Sciatic nerve (tissue), 2 donors: ENCODE measurements at regions not wholly inside any gene's neighbourhood (a gene's known extent, or its start where the extent isn't known, plus 50 kb on each side); places are given as distances from the start of the nearest gene placed in this dataset.

Source experiments
- ATAC-seq: fragments of 200-7000 bp; cut with Tn5 transposase; one replicate; pipeline ENCODE4 v1.9.1; 2020; ENCODE audit warnings: mild to moderate bottlenecking, moderate library complexity
- DNase-seq: peaks from one replicate; pipeline ENCODE4 v3.0.0-alpha.2; 2020; ENCODE audit warnings: low spot score
- intact Hi-C: fragments of 100-400 bp; cut with DNase I; formaldehyde crosslinking; loops from one replicate; pipeline ENCODE4 v1.14.2; 2022
- donor health status: DM: no; HTN: no; CAD: no.
- donor health status: DM: no; HTN: no; CAD: no.

DNA sequence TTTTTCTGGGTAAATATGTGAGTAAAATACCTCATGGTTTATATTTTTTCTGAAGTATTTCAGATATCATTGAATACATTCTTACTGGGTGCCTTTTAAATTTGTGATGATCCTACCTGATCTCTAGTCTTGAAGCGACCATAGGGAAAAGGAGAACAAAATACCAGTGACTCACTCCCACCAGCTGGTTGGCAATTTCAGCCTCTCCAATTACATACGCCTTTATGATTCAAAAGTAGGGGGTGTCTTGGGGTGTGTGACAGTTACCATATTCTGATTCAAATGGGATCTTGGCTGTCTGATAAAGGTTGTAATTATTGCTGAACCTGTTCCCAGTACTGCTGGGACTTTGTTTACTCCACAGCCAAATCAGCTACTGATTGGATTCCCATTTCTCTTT is 175.9 kb upstream of the NXPH2 start:
- no peak for ATAC-seq
- DNase-seq = no peak
- intact Hi-C loops = no loop called here

DNA sequence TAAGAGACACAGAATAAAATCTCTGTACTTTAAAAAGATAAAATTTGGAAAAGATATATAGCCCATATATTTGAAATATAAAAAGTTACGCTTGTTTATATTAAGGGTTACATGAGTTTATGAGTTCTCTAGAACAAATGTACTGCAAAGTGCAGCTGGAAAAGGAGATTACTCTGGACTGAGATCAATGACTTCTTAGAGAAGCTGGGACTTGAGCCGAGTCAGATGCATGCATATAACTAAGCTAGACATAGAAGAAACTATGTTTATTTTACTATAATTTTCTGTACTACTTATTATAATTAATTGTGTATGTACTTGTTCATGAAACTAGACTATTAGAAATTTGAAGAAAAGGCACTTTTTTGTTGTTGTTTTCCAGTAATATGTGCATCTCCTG is 170.3 kb upstream of the NXPH2 start:
- ATAC-seq = no peak
- intact Hi-C loops = no loop called here
- no peak for DNase-seq

DNA sequence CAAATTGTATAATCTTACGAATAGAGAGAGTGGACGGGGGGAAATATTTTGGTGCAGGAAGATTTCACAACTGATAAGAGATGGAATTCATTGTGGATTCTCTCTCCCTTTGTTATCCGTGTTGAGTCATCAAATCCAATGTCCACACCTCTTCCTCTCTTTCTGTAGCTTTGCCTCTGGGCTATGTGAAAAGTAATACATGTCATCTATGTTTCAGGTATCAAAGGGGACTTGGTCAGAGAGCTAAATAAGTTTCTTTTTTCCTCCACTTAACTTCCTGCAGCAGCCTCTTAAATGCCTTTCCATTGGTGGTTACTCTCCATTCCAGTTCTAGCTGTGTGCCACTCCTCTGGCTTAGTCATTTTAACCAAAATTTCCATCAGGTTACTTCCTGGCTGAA is 169.3 kb upstream of the NXPH2 start:
- intact Hi-C loops = no loop called here
- DNase-seq (no peak), ATAC-seq (no peak)

DNA sequence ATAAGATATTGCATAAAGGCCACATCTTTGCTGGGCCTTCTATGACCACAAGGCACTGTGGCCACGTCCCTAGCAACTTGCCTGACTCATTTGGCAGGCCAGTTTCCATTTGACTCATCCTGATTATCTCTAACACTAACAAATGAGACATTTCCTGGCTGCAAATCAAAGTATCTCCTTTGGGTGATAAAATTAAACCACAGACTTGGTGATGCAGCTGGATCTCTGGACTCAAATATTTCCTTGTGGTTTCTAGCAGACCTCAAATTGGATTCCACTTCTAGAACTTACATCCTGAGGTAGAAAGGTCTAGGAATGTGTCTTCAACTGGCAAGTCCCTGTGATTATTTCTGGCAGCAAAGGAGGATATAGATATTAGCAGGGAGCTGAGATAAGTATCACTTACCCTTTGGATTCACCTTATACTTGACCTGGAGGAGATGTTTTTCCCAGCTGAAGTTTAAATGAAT is 167.9 kb upstream of the NXPH2 start:
- ATAC-seq = peak; percentile 98
- intact Hi-C loops = no loop called here

DNA sequence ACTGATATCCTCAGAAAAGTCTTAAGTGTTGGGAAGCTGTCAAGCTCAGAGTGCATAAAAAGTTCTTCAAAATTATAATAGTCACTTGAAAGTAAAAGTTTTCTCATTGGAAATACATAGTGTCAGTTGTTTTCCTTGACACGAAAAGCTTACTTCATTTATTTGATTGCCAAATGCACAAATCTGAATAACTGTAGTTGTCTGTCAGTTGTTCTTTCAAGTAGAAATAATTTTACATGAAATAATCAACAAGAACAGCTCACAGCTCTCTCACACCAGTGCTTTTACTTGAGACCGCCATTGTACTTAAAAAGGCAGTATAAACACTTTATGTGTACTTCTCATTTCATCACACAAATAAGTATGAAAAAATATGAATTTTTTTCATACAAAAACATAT is 163.3 kb upstream of the NXPH2 start:
- ATAC-seq (no peak), DNase-seq (no peak)
- intact Hi-C loops = no loop called here

More for the DNA sequence above, 167.9 kb upstream of the NXPH2 start:
- DNase-seq = no peak

DNA sequence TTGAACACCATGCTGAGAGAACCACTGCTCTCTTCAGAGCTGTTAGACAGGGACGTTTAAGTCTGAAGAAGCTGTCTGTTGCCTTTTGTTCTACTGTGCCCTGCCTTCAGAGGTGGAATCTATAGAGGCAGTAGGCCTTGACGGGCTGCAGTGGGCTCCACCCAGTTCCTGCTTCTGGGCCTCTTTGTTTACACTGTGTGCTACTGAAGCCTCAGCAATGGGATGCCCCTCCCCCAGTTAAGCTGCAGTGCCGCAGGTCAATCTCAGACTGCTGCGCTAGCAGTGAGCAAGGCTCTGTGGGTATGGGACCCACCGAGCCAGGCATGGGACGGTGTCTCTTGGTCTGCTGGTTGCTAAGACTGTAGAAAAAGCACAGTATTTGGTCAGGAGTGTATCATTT is 162.3 kb upstream of the NXPH2 start:
- DNase-seq (no peak), ATAC-seq (no peak)
- intact Hi-C loops = no loop called here

DNA sequence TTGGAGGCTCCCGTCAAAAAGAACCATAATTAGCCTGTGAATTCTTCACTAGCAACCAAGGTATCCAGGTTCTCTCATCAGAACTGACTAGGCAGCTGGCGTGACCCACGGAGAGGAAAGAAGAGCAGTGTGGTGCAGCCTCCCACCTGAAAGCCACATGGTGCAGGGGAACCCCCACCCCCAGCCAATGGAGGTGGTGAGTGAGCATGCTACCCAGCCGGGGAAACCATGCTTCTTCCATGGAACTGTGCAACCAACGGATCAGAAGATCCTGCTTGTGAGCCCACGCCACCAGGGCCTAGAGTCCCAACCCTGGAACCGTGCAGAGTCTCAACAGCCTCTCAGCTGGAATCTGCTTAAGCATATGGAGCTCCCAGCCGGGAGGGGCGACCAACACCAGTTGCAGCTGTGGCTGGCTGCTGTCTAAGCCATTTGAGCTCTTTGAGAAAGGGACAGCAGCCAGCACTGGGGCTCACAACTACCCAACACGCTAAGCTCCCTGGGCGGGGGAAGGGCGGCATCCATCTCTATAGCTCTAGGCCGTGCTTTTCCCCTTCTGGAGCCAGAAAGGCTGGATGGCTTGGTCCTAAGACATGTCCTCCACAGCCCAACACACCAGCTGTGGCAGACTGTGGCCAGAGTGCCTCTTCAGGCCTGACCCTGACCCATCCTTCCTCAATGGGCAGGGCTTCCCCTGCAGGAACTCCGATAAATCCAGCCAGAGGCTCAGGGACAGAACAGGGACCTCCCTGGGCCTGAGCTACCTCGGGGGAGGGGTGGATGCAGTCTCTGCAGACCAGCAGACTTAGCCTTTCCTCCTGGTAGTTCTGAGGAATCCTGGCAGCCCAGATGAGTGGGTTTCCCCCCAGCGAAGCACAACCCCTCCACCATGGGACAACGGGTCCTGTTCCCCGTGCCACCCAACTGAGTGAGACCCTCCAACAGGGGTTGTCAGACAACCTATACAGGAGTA is 151.4 kb upstream of the NXPH2 start:
- ATAC-seq (no peak), DNase-seq (no peak)
- intact Hi-C loops = no loop called here

DNA sequence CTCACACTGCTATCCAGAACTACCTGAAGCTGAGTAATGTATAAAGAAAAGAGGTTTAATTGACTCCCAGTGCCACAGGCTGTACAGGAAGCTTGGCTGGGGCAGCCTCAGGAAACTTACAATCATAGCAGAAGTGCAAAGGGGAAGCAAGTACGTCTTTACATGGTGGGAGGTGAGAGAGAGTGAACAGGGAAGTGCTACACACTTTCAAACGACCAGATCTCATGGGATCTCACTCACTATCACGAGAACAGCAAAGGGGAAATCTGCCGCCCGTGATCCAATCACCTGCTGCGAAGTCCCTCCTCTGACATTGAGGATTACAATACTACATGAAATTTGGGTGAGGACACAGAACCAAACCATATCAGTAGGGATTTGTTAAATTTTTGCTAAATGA is 150.4 kb upstream of the NXPH2 start:
- DNase-seq (no peak), ATAC-seq (no peak)
- intact Hi-C loops = no loop called here

DNA sequence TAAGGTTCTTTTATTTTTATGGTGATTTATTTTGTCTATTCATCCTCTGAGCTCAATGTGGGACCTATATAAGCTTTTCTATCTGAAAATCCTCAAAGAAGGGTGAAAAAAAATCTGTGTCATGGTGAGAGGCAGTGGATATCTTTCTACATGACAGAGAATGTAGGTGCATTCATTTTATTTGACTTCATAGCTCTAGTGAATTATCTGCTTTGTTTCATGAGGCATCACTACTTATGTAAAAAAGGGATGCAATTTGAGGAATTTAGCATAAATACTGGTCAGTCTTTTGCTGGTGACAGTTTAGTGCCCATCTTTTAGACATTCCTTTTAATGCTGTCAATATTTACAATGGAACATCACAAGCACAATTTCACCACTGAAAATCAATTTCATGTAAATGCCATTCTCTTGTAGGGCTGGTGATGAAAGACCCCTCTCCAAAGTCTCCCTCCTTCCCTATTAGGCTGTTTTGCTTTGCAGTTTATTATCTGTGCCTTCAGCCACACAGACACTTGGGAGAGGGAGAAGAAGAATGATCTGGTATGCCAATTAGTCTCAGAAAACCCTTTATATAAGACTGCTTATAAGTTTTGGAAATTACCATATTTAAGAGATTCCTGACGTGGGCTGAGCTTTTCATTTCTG is 148.3 kb upstream of the NXPH2 start:
- intact Hi-C loops = no loop called here
- DNase-seq (no peak), ATAC-seq (no peak)

DNA sequence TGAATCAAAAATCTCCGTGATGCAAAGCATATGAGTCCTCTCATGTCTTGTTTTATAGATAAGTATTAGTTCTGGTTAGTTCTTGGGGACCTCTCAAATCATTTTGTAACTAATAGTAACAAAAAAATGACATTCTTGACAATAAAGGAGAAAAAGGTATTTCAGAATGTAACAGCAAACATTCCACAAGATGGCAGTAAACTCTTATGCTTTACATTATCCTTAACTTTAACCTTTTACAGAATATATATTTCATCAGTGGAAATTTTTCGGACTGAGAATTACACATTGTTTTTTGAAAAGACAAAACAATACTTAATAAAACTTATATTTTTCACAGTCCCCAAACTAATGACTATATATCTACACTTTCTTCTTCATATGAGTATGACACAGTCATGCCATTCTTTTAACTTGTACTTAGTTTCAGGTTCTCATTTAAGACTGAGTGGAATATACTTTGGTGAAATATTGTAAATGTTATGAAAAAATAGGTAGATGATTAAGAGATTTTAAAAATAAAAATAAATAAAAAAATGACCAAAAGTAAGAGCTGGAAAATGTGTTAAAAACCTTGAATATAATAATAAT is 142.9 kb upstream of the NXPH2 start:
- DNase-seq (no peak), ATAC-seq (no peak)
- intact Hi-C loops = no loop called here

DNA sequence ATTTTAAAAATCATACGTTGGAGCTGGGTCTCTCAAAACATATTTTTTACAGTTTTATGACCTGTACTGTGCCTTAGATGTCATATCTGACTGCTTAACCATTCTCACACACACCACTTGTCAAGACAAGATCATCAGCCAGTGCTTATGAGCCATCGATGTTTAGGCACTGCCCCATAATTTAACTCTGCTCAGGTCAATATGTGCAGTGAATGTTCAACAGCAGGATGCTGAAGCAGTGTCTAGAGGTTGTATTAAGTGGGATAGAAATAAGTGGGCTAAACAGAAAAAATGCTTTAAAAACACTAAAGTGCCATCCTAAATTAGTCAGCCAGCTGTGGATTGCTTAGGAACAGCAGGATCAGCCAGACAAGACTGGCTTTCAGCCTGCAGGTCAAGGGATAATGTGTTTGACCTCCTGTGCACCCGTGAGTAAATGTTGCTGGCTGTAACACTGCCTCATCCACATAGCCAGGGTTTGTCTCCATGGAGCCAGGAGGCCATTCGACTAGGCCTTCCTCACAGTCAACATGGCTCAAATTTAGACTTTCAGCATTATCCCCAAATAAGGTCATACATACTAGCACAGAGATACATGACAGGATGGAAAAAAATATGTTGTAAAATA is 139.0 kb upstream of the NXPH2 start:
- DNase-seq (no peak), ATAC-seq (peak; percentile 48)
- intact Hi-C loops = no loop called here

DNA sequence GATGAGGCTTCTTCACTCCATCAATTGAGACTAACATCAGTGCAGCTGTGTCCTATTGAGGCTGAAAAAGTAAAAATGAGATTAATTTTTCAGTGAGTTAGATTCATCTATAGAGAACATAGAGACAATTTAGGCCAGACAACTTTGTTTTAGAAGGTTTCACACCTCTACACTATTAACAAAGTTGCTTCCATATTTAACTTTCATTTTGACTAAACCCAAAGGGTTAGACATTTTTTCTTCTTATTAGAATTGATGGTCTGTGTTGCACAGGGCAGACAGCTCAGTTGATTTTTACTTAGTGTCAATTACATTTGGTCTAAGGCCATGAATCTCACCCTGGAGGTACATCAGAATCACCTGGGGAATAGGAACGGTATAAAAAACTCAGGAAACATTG is 130.2 kb upstream of the NXPH2 start:
- intact Hi-C loops = no loop called here
- ATAC-seq (no peak), DNase-seq (no peak)

DNA sequence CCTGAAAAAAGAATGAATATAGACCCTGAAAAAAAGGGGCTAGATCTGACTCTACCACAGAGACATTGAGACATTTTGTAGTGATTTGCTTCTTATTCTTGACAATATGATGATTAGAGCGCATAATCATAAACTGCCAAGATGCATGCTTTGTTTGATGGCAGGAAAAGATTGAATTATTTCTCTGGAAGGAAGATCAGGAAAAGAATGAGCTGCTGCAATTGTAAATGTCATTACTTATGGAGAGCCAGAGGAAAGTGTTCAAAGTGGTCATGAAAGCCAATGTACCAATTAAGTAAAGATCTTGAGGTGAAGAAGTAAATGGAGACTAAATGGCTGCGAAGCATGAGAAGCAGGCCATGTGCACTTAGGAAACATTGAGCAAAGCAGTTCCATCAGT is 126.4 kb upstream of the NXPH2 start:
- no peak for DNase-seq
- ATAC-seq = no peak
- intact Hi-C loops = no loop called here

DNA sequence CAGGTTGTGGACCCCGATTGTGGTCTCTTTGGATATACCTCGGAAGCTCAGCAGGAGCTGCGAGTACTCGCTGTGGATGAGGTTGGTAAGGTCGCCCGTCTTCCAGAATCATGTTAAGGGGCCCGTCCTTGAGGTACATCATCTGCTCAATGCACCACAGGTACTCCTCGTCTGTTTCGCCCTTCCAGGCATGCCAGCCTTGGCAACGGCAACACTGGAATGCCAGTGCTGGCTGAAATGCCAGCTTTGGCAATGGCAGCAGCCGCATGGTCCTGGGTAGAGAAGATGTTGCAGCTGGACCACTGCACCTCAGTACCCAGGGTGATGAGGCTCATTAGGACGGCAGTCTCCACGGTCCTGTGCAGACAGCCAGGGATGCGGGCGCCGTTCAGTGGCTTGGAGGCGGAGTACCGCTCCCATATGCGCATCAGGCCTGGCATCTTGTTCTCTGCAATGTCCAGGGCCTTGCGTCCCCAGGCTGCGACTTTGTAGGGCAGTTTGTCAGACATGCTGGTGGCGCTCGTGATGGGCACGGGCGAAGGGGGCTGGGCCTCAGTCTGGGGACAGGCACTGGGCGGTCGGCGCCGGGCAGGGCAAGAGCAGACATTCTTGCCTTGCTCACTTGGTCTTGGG is 122.2 kb upstream of the NXPH2 start:
- intact Hi-C loops = no loop called here
- ATAC-seq (no peak), DNase-seq (no peak)

DNA sequence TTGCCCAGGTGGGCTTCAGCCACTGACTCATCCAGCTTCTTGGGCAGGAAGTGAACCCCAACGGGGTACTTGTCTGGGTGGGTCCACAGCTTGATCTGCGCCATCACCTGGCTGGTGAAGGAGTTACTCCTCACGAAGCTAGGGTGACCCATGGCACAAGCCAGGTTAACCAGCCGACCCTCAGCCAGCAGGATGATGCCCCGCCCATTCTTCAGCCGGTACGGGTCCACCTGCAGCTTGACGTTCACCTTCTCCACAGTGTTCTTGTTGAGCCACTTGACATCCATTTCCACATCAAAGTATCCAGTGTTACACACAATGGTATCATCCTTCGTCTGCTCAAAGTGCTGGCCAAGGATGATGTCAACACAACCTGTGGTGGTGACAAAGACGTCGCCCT is 121.3 kb upstream of the NXPH2 start:
- DNase-seq (no peak), ATAC-seq (peak; percentile 30)
- intact Hi-C loops = no loop called here

DNA sequence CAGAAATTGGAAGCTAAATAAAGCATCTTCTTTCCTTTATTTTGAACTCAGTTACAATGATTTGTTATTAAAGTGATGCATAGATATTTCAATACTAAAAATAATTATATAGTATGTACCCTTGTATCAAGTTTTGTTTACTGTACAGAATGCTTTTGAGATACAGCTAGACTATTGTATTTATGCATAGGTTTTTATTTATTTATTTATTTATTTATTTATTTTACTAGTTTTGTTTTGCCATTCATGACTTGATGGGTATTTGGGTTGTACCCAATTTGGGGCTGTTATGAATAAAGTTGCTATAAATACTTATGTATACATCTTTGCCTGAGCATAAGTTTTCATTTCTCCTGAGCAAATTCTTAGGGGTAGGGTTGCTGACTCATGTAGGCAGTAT is 118.7 kb upstream of the NXPH2 start:
- intact Hi-C loops = no loop called here
- no peak for DNase-seq
- no peak for ATAC-seq

DNA sequence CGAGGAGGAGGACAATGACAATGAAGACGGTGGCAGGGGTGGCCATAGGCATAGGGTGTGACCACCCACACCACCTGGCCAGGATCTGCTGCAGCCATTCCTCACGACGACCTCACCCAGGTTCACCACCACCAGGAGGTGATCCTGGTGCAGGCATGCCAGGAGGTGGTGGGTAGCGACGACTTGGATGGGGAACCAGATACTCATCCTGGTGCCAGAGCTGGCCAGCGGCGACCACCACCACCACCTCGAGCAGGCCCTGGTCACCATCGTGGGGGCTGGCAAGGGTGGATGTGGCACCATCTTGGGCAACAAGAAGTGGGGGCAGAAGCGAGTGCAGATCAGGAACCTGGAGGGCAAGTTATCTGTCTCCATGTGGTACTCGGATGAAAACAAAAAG is 117.1 kb upstream of the NXPH2 start:
- intact Hi-C loops = no loop called here
- DNase-seq (no peak), ATAC-seq (no peak)

DNA sequence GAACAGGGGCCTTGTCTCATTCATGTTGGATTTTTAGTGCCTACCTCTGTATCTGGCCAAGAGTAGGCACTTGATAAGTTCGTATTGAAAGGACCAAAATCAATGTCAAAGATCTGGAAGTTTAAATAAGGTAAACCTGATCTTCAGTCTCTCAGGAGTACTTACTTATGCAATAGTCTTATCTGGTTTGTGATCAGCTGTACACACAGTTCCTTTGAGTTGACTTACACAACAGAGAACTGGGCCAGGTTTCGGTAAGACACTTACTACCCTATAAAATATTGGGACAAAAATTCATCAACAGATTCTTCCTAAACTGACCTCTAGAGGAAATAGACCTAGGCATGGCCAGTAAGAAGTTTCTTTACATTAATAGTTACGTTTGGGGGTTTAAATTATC is 113.6 kb upstream of the NXPH2 start:
- intact Hi-C loops = no loop called here
- DNase-seq (no peak), ATAC-seq (no peak)

DNA sequence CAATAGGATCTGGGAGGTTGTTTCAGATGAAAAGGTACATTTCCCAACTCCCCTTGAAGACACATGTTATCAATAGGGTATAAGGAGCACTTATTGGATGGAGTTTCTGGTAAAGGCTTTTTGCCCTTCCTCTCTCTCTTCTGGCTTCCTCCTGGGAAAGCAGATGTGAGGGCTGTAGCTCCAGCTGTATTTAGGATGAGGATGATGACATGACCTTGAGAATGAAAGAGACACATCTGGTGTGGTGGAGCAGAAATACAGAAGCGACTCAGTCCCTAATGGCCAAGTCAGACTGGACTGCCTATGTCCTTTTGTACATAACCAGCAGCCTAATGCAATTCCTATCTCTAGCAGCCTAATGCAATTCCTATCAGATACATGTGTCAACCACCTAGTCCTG is 100.9 kb upstream of the NXPH2 start:
- no peak for ATAC-seq
- intact Hi-C loops = no loop called here

More for the DNA sequence above, 100.9 kb upstream of the NXPH2 start:
- no peak for DNase-seq
